Suprapubic skin (tissue), 4 donors: ENCODE measurements at regions not wholly inside any gene's neighbourhood (a gene's known extent, or its start where the extent isn't known, plus 50 kb on each side); places are given as distances from the start of the nearest gene placed in this dataset.

Experiments
- DNase-seq, 2 donors: peaks; one replicate each; pipeline ENCODE4 v3.0.0-alpha.2; 2019; ENCODE audit warnings: low spot score in 2 of 2
- H3K27ac ChIP-seq: fragments of 200-600 bp; sonication (generic); one replicate; pipeline ENCODE4 v1.5.1; 2019
- H3K27me3 ChIP-seq: fragments of 200-600 bp; sonication (generic); one replicate; pipeline ENCODE4 v1.5.1; 2019
- H3K36me3 ChIP-seq: fragments of 200-600 bp; sonication (generic); one replicate; pipeline ENCODE4 v1.5.1; 2019
- H3K4me1 ChIP-seq: fragments of 200-600 bp; sonication (generic); one replicate; pipeline ENCODE4 v1.5.1; 2019
- H3K4me3 ChIP-seq: fragments of 200-600 bp; sonication (generic); one replicate; pipeline ENCODE4 v1.5.1; 2019; ENCODE audit warnings: mild to moderate bottlenecking
- H3K9me3 ChIP-seq: fragments of 200-600 bp; sonication (generic); one replicate; pipeline ENCODE4 v1.5.1; 2019
- EP300 ChIP-seq: sonication (generic); formaldehyde crosslinking; IDR thresholded peaks from one replicate; pipeline ENCODE4 v1.6.1; 2017; ENCODE audit warnings: antibody characterized with exemption
- POLR2A ChIP-seq, 2 donors: fragments of 450-650 bp; IDR thresholded peaks; one replicate each; pipeline ENCODE4 v1.6.1; 2017; ENCODE audit warnings: antibody characterized with exemption in 2 of 2, mild to moderate bottlenecking in 2 of 2, moderate library complexity in 2 of 2
- POLR2AphosphoS5 ChIP-seq, 3 donors: sonication (generic); formaldehyde crosslinking; IDR thresholded peaks; one replicate each; pipeline ENCODE4 v1.6.1; 2017; ENCODE audit warnings: antibody characterized with exemption in 3 of 3
- WGBS: methylation state at CpG from one replicate; pipeline ENCODE4 v1.1.5; 2018; 5-methylcytosine and 5-hydroxymethylcytosine counted together
- TF ChIP-seq, protein P1 (sequence below), 2 donors: fragments of 200-600 bp in 1 of 2; fragments of 450-650 bp in 1 of 2; sonication (generic) in 1 of 2; IDR thresholded peaks; one replicate each; pipeline ENCODE4 v1.5.1; 2016 to 2019; ENCODE audit warnings: antibody characterized with exemption in 2 of 2, mild to moderate bottlenecking in 1 of 2, moderate library complexity in 1 of 2

DNA sequence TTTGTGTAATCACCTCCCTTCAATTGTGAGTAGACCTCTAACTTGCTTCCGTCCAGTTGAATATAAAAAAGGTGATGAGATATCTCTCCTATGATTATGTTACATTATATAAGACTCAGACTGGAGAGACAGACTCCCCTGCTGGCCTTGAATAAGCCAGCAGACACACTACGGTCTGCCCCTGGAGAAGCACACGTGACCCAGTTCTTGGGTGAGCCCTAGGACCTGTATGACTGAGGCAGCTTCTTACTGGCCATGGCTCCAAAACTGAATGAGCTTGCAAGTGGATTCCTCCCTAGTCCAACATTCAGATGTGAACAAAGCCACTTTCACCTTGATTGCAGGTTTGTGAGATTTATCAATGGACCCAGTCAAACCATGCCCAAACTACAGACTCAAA is 427.9 kb upstream of the DCN start:
- Histone ChIP-seq H3K36me3 (no peaks in the 10 kb centered on the region), H3K27me3 (no peaks in the 10 kb centered on the region), H3K4me3 (no peak overlapping the region), H3K4me1 (no peaks in the 10 kb centered on the region), H3K27ac (no peak overlapping the region), H3K9me3 (no peaks in the 10 kb centered on the region)
- 92% methylated on average over 3 of the region's 3 CpGs for WGBS
- no peak for DNase-seq
- TF ChIP-seq EP300 (no peak), POLR2AphosphoS5 (IDR thresholded peaks at IDR 0.05) (no peak), POLR2A (IDR thresholded peaks at IDR 0.05) (no peak)
- TF ChIP-seq, protein P1, sequence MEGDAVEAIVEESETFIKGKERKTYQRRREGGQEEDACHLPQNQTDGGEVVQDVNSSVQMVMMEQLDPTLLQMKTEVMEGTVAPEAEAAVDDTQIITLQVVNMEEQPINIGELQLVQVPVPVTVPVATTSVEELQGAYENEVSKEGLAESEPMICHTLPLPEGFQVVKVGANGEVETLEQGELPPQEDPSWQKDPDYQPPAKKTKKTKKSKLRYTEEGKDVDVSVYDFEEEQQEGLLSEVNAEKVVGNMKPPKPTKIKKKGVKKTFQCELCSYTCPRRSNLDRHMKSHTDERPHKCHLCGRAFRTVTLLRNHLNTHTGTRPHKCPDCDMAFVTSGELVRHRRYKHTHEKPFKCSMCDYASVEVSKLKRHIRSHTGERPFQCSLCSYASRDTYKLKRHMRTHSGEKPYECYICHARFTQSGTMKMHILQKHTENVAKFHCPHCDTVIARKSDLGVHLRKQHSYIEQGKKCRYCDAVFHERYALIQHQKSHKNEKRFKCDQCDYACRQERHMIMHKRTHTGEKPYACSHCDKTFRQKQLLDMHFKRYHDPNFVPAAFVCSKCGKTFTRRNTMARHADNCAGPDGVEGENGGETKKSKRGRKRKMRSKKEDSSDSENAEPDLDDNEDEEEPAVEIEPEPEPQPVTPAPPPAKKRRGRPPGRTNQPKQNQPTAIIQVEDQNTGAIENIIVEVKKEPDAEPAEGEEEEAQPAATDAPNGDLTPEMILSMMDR (IDR thresholded peaks at IDR 0.05), result no peak

DNA sequence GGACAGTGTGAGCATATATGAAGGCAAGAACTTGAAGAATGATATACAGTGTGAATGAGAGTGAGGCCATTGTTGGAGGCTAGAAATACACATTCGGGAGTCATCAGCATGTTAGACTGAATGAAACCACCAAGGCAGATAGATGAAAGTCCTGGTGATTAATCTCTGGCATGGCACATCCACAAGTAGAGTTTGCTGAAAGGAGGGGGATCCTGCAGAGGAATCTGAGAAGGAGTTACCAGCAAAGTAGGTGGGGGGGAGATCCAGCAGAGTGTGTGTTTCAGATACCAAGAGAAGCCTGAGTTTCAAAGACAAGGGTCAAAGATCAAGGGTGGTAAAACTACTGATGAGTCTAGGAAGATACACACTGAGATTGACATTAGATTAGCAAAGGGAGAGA is 426.7 kb upstream of the DCN start:
- WGBS, result 92% methylated on average over 1 of the region's 1 CpG
- no peaks in the 10 kb centered on the region for H3K27me3 ChIP-seq
- H3K36me3 ChIP-seq, result no peaks in the 10 kb centered on the region
- no peaks in the 10 kb centered on the region for H3K4me1 ChIP-seq
- H3K9me3 ChIP-seq, result no peaks in the 10 kb centered on the region
- H3K4me3 ChIP-seq, result no peak overlapping the region
- TF ChIP-seq, protein P1 (IDR thresholded peaks at IDR 0.05), result no peak
- TF ChIP-seq POLR2A (IDR thresholded peaks at IDR 0.05) (no peak), EP300 (no peak), POLR2AphosphoS5 (IDR thresholded peaks at IDR 0.05) (no peak)
- no peak for DNase-seq
- H3K27ac ChIP-seq, result no peak overlapping the region

DNA sequence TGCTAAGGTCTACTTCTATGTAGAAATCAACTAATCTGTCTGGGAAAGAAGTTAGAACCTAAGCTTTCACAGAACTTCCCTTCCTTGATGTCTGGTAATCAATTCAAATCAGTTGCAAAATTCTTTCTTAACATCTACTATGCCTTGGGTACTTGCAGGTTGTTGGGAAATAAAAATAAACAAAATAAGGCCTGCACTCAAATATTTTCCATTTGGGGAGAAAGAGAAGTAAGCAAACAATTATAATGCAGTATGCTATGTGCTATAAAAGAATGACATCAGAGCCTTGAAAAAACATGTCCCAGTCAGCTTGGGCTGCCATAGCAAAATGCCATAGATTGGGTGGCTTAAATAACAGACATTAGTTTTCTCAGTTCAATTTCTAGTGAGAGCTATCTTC is 425.9 kb upstream of the DCN start:
- TF ChIP-seq EP300, result no peak
- TF ChIP-seq POLR2AphosphoS5 (IDR thresholded peaks at IDR 0.05), result no peak
- TF ChIP-seq, protein P1 (IDR thresholded peaks at IDR 0.05), result no peak
- no peak for TF ChIP-seq POLR2A (IDR thresholded peaks at IDR 0.05)
- H3K27me3 ChIP-seq, result no peaks in the 10 kb centered on the region
- no peaks in the 10 kb centered on the region for H3K36me3 ChIP-seq
- no peak for DNase-seq
- H3K27ac ChIP-seq, result no peak overlapping the region
- H3K9me3 ChIP-seq, result no peaks in the 10 kb centered on the region
- H3K4me3 ChIP-seq, result no peak overlapping the region
- H3K4me1 ChIP-seq, result no peaks in the 10 kb centered on the region

DNA sequence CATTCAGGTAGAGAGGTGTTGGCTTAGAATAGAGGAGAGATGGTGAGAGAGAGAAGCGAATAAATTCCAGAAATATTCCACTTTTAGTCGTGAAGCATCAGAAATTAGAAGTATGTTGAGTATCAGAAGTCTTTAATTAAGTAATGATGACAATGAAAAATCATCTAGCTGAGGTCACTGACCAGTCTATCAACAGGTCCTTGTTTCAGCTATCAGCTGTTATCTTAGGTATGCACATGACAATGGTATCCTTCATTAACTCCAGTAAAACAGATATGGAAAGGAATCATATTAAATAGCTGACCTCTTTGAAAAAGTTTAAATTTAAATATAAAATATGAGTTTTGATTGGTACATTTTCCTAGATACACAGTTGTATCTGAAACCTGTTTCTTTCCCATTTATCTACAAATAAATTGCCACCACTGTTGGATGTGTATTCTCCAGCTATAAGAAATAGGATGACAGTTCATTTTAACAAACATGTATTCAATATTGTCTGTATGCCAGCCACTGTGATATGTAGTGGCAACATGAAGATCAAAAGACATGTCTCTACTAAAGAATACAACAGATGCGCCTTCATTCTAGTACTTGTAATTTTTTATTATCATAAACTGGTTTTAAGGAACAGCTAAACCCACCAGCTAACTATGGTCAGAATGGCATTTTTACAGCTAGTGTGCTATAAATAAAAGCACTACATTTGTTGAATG is 424.2 kb upstream of the DCN start:
- Histone ChIP-seq H3K36me3 (no peaks in the 10 kb centered on the region), H3K9me3 (no peaks in the 10 kb centered on the region), H3K4me3 (no peak overlapping the region), H3K27ac (no peak overlapping the region), H3K4me1 (no peaks in the 10 kb centered on the region), H3K27me3 (no peaks in the 10 kb centered on the region)
- 81% methylated on average over 3 of the region's 3 CpGs for WGBS
- no peak for DNase-seq
- no peak for TF ChIP-seq POLR2A (IDR thresholded peaks at IDR 0.05)
- no peak for TF ChIP-seq EP300
- TF ChIP-seq POLR2AphosphoS5 (IDR thresholded peaks at IDR 0.05), result no peak
- TF ChIP-seq, protein P1 (IDR thresholded peaks at IDR 0.05), result no peak

DNA sequence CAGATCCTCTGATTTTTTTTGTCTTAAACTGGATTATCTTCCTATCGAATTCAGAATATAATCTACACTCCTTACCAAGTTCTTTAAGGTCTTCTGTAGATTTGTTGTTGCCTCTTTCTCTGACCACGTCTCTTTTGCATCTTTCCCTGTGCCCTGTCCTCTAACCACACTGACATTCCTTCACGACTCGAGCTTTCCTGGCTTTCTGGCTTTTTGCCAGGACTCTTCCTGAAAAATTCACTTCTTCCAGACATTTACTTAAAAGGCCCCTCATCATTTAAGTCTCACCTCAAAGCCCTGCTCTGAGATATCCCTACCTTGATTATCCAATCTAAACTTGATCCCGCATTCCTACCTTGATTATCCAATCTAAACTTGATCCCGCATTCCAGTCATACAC is 422.3 kb upstream of the DCN start:
- 58% methylated on average over 6 of the region's 6 CpGs for WGBS
- H3K27ac ChIP-seq, result no peak overlapping the region
- DNase-seq, result no peak

More for the DNA sequence above, 422.3 kb upstream of the DCN start:
- H3K4me1 ChIP-seq, result no peaks in the 10 kb centered on the region
- no peaks in the 10 kb centered on the region for H3K9me3 ChIP-seq
- H3K4me3 ChIP-seq, result no peak overlapping the region
- TF ChIP-seq POLR2AphosphoS5 (IDR thresholded peaks at IDR 0.05), result no peak
- TF ChIP-seq EP300, result no peak
- TF ChIP-seq, protein P1 (IDR thresholded peaks at IDR 0.05), result no peak
- TF ChIP-seq POLR2A (IDR thresholded peaks at IDR 0.05), result no peak
- no peaks in the 10 kb centered on the region for H3K27me3 ChIP-seq
- H3K36me3 ChIP-seq, result no peaks in the 10 kb centered on the region
